ENCODE measurements at regions not wholly inside any gene's neighbourhood (a gene's known extent, or its start where the extent isn't known, plus 50 kb on each side); places are given as distances from the start of the nearest gene placed in this dataset.

- TF ChIP-seq HINFP (tag; conservative IDR thresholded peaks at IDR 0.05; ENCODE audit: low read depth) (no peak), CEBPG (CRISPR knock-in tag; IDR thresholded peaks at IDR 0.05) (no peak), CEBPG (tag; conservative IDR thresholded peaks at IDR 0.05 in 1 of 2, IDR thresholded peaks at IDR 0.05 in 1 of 2) (peak in 1 of 2 experiments; percentile 62; a peak in 1 of 4 replicates), ZFP30 (CRISPR knock-in tag; IDR thresholded peaks at IDR 0.05; ENCODE audit: borderline replicate concordance) (no peak)
These were observed 87.4 kb downstream of the ZNF608 start (continued) for GRCh38 chr5:124658867-124659557.

- Histone ChIP-seq H3K9ac (ENCODE audit: insufficient read depth in 1 of 2, low read depth in 2 of 2, low read length in 2 of 2) (peak overlapping the region in 1 of 2 experiments; percentile 62; a peak in 2 of 4 replicates), H3K79me2 (ENCODE audit: control insufficient read depth, insufficient read depth, low read length) (no peaks in the 10 kb centered on the region), H3K27ac (ENCODE audit: extremely low read depth, low read depth, low read length) (peak overlapping the region; percentile 80), H2AFZ (ENCODE audit: low read depth, low read length) (peak overlapping the region; percentile 75), H3K4me2 (ENCODE audit: insufficient read depth, low read length) (peak overlapping the region; percentile 69), H3K27me3 (ENCODE audit: control insufficient read depth in 2 of 2, insufficient read depth in 2 of 2, low read length in 2 of 2) (no peaks in the 10 kb centered on the region), H3K4me3 (no peak overlapping the region), H3K4me1 (replicated peaks in 1 of 2; ENCODE audit: control insufficient read depth in 2 of 2, insufficient read depth in 2 of 2, low read length in 2 of 2) (peaks cover 18 to 78% of the 10 kb centered on the region in 2 experiments), H3K36me3 (ENCODE audit: control insufficient read depth, insufficient read depth, low read length) (no peaks in the 10 kb centered on the region), H4K20me1 (replicated peaks; ENCODE audit: control insufficient read depth, insufficient read depth, low read length) (no peaks in the 10 kb centered on the region), H3K9me3 (replicated peaks; ENCODE audit: control insufficient read depth, insufficient read depth, low read depth, low read length) (no peaks in the 10 kb centered on the region), H3K9me1 (ENCODE audit: control insufficient read depth, insufficient read depth, low read length) (no peaks in the 10 kb centered on the region)
- 3% methylated on average over 5 of the region's 5 CpGs for WGBS (ENCODE audit: insufficient coverage, low coverage, missing lambda C conversion rate)
- ATAC-seq (peak; percentile 64), FAIRE-seq (peak; percentile 88), DNase-seq (ENCODE audit: extremely low read depth in 1 of 4, low spot score in 3 of 4) (peak; percentile 73 to 90 (median 74))
- ChIA-PET CTCF (ENCODE audit: low intra/inter-chr PET ratio) (no interaction called here), POLR2A (interaction anchor here (0.6 to 1.2 kb wide), 6 partner anchors 8 to 27 kb away, joined by 3 to 4 read pairs (median 3); no protein-coding TSS in a partner anchor)
- BruUV-seq (replicated peaks) = no TSS peak
- intact Hi-C loops (cut with micrococcal nuclease) = loop anchor here (10.0 kb wide), 1 partner anchor 1859 kb away; no protein-coding TSS in a partner anchor
- in situ Hi-C loops (cut with MboI) = no loop called here
- TF ChIP-seq NFE2 (IDR thresholded peaks at IDR 0.05; ENCODE audit: low read depth) (peak; percentile 36; the same call in 1 of the 2 replicates), NFE2L1 (tag; IDR thresholded peaks at IDR 0.05; ENCODE audit: borderline replicate concordance, low read depth) (no peak), MCM5 (IDR thresholded peaks at IDR 0.05; ENCODE audit: low read depth) (no peak), ZNF217 (CRISPR knock-in tag; IDR thresholded peaks at IDR 0.05) (no peak), PRMT5 (CRISPR knock-in tag; IDR thresholded peaks at IDR 0.05) (no peak), ASH1L (IDR thresholded peaks at IDR 0.05; ENCODE audit: borderline replicate concordance, low read depth, partially characterized antibody) (no peak), ZBTB1 (CRISPR knock-in tag; IDR thresholded peaks at IDR 0.05; ENCODE audit: borderline replicate concordance, low read depth) (no peak), KDM1A (IDR thresholded peaks at IDR 0.05) (peak; percentile 72 to 79; a peak in 3 of 4 replicates), TFAM (CRISPR knock-in tag; conservative IDR thresholded peaks at IDR 0.05) (no peak), ZNF354B (CRISPR knock-in tag; IDR thresholded peaks at IDR 0.05) (no peak), VEZF1 (CRISPR knock-in tag; IDR thresholded peaks at IDR 0.05) (no peak; the same call in 1 of the 2 replicates), MED1 (CRISPR knock-in tag; IDR thresholded peaks at IDR 0.05; ENCODE audit: borderline replicate concordance) (no peak), ZBTB8A (IDR thresholded peaks at IDR 0.05; ENCODE audit: partially characterized antibody) (no peak)
These were observed 90.4 kb downstream of the ZNF608 start for GRCh38 chr5:124655921-124656511.

Measured in K562 (cell line).